Vagina (tissue), 2 donors: ENCODE measurements at regions not wholly inside any gene's neighbourhood (a gene's known extent, or its start where the extent isn't known, plus 50 kb on each side); places are given as distances from the start of the nearest gene placed in this dataset.

Source experiments
- CTCF ChIP-seq, 3 experiments: fragments of 450-650 bp in 2 of 3; fragments of 200-600 bp in 1 of 3; sonication (generic) in 1 of 3; IDR thresholded peaks; one replicate each; pipeline ENCODE4 v1.5.1; 2017 to 2019; ENCODE audit warnings: antibody characterized with exemption in 3 of 3, mild to moderate bottlenecking in 2 of 3, moderate library complexity in 2 of 3
- POLR2A ChIP-seq, 2 donors: fragments of 450-650 bp; IDR thresholded peaks; one replicate each; pipeline ENCODE4 v1.6.1; 2017; ENCODE audit warnings: antibody characterized with exemption in 2 of 2, mild to moderate bottlenecking in 2 of 2, moderate library complexity in 2 of 2

DNA sequence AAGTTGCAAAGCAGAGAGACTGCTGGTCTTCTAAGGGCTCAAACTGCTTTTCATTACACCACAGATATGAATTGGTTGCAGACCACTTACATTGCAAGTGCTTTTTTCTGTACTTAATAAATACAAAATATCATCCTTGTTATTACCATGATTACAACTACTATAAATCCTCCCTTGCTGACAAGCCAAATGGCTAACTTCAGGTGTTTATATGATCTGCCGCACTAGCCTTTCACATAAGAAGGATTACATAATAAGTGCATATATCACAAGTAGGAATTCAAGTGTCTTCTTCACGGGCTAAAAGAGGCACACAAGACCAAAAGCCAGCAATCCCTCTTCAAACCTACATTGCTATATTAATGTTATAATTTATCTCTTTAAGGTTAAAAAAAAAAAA is 373.0 kb downstream of the ZEB2 start:
- TF ChIP-seq POLR2A (IDR thresholded peaks at IDR 0.05), result no peak
- TF ChIP-seq CTCF (IDR thresholded peaks at IDR 0.05), result no peak
